Activated CD8-positive, alpha-beta memory T cell treated with anti-CD3 and anti-CD28 coated beads, Interleukin-2, amount 50 U/mL, for 24 hours (primary cell): ENCODE measurements at regions not wholly inside any gene's neighbourhood (a gene's known extent, or its start where the extent isn't known, plus 50 kb on each side); places are given as distances from the start of the nearest gene placed in this dataset.
"Not testable (repeated sequence)": the region's sequence is repeated elsewhere in the genome, so short reads cannot be mapped to it uniquely, and the experiment has no call there.

Experiments
- DNase-seq: peaks from one replicate; pipeline ENCODE4 v3.0.0-alpha.2; 2020; ENCODE audit errors: extremely low read depth

- no peak for DNase-seq
Observed at GRCh38 chr1:10911490-10912166, 100.8 kb upstream of the TARDBP start.

DNA sequence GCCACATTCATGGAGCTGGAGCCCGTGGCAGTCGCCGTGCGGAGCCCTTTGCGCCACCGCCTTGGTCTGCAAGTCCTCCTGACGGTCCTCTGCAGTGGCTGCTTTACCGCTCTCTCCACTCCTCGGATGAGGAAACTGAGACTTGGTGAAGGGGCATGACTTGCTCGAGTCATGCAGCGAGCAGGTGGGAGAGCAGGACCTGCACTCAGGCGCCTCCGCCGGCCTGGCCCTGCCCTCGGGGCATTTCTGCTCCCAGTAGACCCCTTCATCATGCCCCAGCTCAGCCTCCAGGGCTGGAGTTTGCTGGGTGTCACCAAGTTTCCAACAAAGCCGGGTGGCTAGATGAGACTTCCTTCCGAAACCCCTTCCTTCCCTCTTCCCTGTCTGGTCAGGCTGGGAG, 100.0 kb upstream of the TARDBP start:
- no peak for DNase-seq

- DNase-seq, result no peak
Observed at GRCh38 chr1:10914056-10914455, 98.4 kb upstream of the TARDBP start.

GRCh38 chr1:10915594-10915993, 96.9 kb upstream of the TARDBP start:
- no peak for DNase-seq

- DNase-seq, result no peak
Observed at GRCh38 chr1:10916311-10916710, 96.1 kb upstream of the TARDBP start.

DNA sequence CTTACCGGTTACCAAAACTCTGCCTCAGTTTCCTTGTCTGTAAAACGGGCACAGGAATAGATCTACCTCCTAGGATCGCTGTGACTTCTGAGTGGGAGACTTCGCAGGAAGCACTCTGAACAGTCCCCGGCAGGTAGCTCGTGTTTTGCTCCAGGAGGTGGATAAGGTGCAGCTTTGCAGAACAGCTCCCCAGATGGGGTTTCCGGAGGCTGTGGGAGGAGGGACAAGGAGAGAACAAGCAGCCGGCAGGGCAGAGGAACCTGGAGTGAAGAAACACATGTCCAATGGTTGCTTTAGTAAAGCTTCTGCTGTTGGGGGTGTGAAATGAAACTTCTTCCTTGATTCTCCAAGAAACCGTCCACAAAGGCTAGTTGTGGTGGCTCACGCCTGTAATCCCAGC, 95.5 kb upstream of the TARDBP start:
- DNase-seq, result no peak

- no peak for DNase-seq
Observed at GRCh38 chr1:10917513-10918454, 94.7 kb upstream of the TARDBP start.

- no peak for DNase-seq
Observed at GRCh38 chr1:10918531-10918930, 93.9 kb upstream of the TARDBP start.

GRCh38 chr1:10920063-10920626, 92.3 kb upstream of the TARDBP start:
- DNase-seq, result no peak

GRCh38 chr1:10922315-10923060, 90.0 kb upstream of the TARDBP start:
- DNase-seq, result not testable (repeated sequence)

DNA sequence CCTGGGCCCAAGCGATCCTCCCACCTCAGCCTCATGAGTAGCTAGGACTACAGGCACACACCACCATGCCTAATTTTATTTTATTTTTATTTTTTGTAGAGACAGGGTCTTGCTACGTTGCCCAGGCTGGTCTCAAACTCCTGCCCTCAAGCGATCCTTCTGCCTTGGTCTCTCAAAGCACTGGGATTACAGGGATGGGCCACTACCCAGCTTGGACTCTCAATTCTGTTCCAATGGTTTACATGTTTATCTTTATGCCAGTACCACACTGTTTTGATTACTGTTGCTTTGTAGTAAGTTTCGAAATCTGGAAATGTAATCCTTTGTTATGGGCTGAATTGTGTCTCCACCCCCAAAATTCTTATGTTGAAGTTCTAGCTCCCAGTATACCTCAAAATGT, 88.4 kb upstream of the TARDBP start:
- no peak for DNase-seq

GRCh38 chr1:10928654-10929053, 83.8 kb upstream of the TARDBP start:
- no peak for DNase-seq

GRCh38 chr1:10932088-10932487, 80.4 kb upstream of the TARDBP start:
- DNase-seq, result no peak

DNA sequence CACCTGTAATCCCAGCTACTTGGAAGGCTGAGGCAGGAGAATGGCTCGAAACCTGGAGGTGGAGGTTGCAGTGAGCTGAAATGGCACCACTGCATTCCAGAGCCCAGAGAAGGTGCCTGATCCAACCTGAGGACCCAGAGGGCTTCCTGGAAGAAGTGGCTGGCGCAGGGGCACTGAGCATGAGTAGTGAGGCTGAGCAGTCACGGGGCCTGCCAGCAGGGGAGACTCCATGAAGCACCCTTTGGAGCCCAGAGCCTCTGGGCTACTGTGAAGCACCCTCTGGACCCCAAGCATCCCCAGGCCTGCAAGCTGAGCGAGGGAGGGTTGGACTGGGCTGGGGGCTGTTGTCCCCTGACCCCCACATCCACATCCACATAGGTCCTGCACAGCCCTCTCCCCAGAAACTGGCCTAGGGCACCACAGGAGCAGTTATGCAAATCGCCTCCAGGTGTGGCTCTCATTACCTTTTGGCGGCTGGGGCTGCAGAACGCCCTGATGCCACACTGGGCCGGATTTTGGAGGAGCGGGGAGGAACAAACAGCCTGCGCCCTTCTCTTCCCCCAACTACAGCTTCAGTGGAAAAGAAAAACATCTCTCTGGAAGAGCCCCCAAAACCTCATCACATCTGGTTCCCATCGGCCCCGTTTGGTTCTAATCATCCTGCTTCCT, 78.2 kb upstream of the TARDBP start:
- no peak for DNase-seq

DNA sequence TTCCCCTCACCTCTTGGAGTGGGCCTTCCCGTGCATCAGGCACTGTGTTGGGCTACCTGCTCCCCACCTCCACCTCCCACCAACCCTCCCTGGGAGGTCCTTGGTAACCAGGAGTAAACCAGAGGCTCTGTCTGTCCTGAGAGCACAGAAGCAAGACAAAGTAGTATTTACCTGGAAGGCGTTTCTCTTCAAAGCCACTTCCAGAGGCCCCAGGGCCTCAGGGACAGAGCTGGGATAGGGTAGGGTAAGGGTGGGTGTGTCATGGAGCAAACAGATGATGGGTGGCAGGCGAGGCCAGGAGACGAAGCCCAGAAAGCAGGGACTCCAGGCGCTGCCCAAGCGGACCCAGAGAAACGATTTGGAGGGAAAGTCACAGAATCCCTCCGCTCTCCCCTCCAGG, 77.2 kb upstream of the TARDBP start:
- DNase-seq, result no peak

DNA sequence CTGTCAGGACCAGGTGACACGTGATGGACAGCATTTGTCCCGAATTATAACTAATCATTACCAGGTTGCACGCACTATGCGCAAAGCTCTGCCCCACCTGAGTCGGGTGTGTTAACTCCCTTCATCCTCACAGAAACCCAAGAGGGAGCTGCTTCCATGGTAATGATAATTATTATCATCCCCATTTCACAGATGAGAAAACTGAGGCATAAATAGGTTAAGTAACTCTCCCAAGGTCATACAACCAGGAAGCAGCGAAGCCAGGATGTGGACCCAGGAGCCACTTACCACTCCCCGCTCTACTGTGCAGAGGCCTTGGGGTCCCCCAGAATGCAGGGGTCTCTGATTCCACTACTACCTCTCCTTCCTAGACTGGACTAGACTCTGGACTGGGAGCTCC, 76.7 kb upstream of the TARDBP start:
- DNase-seq, result no peak

DNA sequence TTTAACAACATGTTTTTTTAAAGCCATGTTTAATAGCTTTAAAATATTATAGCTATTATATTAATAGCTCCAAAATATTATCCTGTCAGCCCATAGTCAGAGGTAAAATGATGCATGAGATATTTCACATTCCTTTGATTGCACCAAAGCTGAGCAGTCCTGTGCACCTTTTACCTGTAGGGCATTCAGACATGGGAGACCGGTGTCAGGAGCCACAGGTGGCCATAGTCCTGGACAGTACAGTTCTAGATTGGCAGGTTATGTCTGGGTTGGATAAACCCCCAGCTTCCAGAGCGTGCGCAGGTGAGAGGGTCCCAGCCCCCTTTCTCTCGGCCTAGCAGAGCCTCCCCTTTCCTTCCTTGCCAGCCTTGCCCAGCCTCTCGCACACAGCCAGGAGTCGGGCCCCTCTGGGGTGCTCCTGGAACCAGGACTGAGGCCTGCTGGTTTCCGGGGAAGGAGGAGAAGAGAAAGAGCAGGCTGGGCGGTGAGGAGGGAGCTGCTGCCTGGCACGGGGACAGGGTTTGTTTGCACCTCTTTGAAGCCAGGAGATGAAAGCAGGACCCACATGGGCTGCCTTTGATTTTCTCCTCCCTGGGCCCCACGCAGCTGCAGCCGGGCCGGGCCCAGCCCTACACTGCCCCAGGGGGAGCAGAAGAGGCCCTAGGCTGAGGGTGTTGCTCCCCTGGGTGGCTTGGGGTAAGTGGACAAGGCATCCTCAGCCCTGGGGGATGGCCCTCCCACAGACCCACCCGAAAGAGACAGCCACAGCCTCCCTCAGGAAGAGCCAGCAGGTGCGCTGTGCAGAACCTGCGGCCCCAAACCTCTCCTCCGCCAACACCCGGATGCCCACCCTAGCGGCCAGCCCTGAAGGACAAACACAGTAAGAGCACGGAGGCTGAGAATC, 75.2 kb upstream of the TARDBP start:
- DNase-seq, result no peak

DNA sequence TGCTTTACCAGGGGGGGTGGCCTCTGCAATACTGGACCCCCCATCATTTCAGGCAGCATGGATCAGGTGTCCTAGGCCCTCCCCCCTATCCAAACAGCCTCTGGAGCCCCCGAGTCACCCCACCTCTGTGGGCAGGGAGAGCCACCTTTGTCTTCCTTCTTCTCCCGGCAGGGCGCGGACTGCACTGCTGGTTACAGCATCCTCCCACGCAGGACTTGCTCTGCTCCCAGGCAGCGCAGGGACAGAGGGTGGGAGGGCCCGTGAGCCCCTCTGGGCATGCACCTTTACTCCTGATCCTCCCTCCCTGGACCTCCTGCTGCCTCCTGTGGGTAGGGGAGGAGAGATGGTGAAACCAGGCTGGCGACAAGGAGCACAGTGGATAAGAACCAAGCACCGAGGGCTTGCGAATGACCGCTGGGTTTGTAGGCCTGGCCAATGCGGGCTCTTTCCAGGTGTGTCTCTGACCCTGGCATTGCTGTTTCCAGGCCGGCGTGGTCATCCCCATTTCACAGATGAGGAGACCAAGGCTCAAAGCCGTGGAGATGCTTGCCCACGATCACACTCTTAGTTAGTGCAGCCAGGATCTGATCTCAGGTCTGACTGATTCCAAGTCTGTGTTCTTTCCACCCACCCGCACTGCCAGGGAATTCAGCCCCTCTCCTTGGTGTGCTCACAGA, 73.6 kb upstream of the TARDBP start:
- no peak for DNase-seq

GRCh38 chr1:10939654-10940450, 72.6 kb upstream of the TARDBP start:
- no peak for DNase-seq
